B cell (primary cell): ENCODE measurements at regions not wholly inside any gene's neighbourhood (a gene's known extent, or its start where the extent isn't known, plus 50 kb on each side); places are given as distances from the start of the nearest gene placed in this dataset.

Source experiments
- CTCF ChIP-seq: fragments of 200-600 bp; IDR thresholded peaks from one replicate; pipeline ENCODE4 v1.8.0; 2022; ENCODE audit warnings: antibody characterized with exemption, mild to moderate bottlenecking
- EZH2 ChIP-seq: IDR thresholded peaks from 2 replicates; pipeline ENCODE4 v1.6.1; 2012; ENCODE audit warnings: borderline replicate concordance, low read depth, mild to moderate bottlenecking, moderate library complexity, low read length; ENCODE audit not compliant: insufficient read depth, poor library complexity, severe bottlenecking

- no peak for TF ChIP-seq CTCF
- TF ChIP-seq EZH2 = no peak
Observed at GRCh38 chr21:14900058-14900457, 164.7 kb downstream of the NRIP1 start.
